ENCODE measurements at regions not wholly inside any gene's neighbourhood (a gene's known extent, or its start where the extent isn't known, plus 50 kb on each side); places are given as distances from the start of the nearest gene placed in this dataset.

DNA sequence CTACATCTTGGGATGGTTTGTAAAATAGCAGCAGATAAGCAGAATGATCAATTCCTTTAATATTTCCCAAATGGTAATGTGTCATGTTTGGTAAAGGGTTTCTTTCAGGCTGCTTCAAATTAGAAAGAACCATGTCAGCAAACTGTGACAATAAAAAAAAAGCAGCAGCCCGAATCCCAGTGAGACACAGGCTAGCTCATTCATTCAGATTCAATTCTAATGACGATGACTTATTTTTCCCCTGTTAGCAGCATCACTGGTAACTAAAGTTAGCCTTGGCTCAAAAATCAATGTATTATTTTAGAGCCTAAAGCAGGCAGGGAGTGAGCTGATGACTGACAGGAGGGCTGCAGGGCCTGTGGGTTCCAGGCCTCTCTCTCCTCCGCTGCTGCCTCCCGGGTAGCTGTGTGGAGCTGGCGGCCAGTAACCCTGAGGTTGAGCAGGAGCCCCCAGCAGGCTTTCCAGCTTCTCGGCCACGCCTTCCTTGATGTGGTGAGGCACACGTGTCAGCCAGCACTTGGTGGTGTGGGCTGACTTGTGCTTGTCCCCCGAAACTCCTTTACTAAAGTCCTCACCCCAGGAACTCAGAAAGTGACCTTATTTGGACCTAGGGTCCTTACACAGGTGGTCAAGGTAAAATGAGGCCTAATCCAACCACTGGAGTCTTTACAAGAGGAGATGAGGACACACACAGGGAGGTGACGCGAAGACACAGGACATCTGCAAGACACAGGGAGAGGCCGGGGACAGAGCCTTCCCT lies 120.5 kb upstream of the HS6ST1 start:
- DNase-seq = no peak

DNA sequence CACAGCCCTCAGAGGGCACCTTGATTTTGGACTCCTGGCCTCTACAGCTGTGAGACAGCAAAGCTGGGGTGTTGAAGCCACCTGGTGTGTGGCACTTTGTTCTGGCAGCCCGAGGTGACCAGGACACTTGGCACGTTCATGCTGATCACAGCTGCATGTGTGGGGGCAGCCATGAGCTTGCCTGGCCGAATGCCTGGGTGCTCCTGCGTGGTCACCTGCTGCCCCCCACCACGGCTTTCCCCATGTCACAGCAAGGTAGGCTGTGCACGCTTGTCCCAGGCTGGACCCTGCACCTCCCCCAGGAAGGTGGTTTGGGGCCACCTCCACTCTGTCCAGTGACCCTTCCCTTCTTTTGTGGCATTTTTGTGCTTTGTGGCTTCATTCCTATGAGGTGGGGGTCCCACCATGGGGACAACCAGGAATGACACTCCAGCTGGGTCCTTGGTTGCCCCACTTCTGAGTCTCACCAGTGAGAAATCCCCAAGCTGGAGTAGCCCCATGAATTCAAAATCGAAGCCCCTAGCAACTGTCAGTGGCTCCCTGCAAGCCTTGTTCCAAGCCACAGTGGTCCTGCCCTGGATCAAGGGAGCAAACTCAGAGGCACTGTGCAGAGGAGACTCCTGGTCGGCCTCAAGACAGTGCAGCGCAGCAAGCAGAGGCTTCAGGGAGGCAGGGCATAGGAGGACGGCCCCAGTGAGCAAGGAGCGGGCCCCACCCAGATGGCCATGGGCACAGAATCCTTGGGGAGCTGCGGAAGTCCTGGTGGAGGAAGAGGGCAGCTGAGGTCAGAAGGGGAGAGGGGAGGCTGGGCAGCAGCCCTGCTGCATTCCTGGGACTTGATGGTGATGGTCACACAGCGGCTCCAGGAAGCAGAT lies 121.4 kb upstream of the HS6ST1 start:
- DNase-seq = no peak

DNA sequence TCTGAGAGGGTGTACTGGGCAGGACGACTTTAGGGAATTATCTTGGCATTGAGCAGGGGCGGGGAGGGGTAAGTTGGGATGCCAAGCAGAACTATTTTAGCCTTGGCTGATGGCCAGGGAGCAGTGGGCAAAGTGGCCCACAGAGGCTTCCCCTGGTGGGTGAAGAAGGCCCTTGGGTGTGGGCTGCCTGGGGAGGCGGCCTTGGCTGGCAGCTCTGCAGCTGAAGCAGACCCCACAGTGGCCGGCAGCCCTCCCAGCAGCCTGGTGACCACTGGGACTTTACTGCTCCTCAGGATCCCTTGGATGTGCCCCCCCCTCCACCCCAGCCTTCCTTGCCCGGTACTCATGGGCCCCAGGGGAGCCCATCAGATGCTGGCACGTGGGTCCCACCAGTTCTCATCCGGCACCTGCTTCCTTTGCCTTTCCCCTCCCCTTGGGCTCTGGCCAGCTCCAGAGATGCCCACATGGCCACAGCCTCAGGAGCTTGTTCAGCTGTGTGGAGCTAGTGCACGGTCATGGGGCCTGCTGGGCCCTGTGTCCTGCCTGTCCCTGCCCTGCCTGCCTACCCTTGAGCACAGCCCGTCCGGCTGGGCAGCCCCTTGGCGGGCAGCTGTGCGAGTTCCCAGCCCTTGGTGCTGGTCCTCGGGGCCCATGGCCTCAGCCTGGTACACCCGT lies 122.1 kb upstream of the HS6ST1 start:
- peak; percentile 2 for DNase-seq

DNA sequence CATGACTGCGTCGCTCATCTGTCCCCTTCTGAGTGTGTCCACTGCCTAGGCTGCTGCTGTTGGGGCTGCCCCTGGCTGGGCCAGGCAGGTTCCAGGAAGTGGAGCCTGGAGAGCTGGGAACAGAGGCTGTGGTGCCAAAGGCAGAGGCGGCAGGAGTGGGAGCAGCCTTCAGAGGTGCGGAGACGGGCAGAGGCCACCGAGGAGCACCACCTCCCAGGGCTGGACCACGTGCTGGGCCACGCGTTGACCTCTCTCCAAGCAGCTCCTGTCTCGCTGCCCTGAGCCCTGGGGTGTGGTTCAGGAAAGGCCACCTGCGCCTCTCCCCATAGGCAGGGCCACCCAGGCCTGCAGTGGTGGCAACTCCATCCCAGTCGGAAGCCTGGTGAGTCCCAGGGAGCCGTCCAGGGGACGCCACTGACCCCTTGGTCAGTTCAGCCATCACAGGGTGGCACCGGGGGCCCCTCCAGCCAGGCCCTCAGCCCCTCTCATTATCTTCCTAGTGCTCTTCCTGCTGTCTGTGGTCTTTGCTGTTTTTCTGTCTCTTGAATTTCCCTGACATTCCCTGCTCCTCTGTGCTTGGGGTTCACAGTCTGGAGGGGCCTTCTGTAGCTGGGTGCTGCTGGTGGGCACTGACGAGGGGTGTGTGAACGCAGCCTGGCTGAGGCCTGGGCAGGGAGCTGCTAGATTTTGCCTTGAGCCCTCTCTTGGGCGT lies 122.8 kb upstream of the HS6ST1 start:
- no peak for DNase-seq

DNA sequence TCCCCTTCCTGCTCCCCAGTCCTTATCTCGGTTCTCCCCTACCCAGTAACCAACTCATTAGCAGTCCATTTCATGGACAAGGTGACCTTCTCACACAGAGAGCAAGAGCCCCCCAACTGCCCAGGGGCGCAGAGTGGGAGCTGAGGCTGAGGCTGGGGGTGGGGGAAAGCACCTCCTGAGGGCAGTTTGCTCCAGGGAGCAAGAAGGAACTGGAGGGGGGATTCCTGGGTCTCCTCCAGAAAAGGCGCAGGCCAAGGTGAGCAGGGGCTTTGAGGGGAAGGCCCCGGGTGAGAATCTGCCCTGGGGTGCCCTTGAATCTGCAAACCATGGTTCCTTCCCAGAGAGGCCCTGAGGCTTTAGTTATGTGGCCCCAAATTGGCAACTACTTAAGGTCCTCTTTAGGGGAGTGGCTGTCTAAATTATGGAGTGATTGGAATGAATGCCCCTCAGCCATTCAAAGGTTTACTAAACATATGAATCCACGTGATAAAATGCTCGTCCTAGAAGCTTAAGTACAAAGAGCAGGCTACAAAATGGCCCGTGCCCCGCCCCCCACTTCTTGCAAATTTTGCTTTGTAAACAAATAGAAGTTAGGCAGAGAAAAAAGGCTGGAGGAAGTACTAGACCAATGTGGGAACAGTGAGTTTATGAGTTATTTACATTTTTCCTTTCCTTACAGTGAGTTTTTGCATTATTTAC lies 123.5 kb upstream of the HS6ST1 start:
- DNase-seq = peak; percentile 5

DNA sequence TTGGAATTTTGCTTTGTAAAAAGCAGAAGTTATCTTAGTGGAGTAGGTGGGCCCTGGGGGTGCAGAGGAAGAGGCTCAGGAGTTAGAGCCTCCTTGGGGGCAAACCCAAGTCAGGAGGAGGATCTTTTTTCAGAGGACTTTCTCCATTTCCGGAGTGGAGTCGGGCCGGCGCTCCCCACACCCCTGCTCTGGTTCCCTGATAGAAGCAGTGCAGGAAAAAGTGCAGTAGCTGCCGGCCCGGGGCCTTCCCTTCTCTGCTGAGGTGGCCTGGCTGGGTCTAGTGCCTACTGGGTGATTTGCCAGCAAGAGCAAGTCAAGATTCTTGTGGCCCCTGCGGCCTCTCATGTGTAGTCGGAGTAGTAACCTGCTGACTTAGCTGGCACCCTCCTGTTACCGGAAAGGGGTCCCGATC lies 124.2 kb upstream of the HS6ST1 start:
- DNase-seq = no peak

DNA sequence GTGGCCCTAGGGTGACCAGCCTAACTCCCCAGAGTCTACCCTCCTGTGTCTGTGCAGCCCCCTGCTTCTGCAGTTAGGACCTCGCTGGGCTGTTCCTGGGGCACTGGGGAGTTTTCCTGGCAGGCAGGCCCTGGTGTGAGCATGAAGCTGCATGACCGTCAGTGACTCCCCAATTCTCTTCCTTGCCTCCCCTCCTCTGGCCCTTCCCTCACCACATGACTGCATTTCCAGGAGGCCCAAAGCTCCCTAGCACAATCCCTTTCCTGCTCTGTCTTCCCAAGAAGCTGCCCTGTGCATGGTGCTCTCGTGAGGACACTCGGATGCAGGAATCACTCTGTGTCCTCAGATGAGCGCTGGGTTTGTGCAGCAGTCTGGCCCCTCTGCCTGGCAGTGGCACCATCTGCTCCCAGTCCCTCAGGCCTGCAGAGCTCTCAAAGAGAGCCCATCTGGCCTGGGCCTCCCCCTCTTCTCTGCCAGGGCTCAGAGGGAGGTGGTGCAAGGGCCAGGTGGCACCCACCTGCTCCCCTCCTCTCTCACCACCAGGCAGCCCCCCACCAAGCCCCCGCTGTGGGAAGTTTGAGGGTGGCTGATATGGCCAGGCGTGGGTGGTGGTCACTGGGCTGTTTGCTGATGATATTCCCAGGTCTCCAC lies 125.6 kb upstream of the HS6ST1 start:
- DNase-seq = peak; percentile 44

DNA sequence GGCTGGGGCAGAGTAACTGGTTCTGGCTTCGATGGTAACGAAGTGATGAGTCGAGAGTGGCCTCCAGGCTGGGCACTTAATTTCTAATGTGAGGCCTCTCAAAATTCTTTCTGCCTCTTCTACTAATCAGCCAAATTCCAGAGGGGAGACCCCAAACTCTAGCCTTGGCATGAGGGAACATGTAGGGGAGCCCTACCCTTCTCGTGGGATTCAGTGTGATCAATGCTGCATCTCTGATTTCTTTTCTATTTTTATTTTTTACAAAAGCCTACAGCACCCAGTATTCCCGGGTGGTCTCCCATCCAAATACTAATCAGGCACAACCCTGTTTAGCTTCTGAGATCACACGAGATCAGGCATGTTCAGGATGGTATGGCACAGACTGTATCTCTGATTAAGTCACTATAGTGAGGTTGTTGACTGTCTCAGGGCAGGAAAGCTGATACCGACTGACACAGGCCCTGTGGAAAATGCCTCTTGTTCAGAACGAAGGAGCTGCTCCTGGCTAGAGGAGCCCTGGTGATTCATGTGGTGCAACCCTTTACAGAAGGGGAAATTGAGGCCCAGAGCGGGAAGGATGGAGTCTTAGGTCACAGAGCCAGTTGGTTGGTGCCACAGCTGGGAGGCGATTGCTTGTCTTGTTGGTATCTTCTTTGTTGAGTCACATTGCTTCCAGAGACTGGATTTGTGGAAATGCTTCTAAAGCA lies 126.3 kb upstream of the HS6ST1 start:
- no peak for DNase-seq

DNA sequence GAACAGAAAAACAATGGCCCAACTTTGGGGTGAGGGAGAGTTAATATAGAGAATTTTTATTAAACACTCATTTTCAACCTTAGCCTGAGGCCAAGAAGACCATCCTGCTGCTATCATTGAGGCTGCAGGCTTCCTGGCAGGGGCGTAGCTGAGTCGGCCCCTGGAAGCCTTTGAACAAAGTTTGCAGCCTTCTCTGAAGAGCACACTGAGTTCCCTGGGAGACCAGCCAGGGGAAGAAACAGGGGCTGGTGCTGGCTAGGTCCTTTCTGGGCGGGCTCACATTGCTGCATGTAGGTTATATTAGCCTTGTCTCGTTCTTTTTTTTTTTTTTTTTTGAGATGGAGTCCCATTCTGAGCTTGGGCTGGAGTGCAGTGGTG lies 126.8 kb upstream of the HS6ST1 start:
- no peak for DNase-seq

DNA sequence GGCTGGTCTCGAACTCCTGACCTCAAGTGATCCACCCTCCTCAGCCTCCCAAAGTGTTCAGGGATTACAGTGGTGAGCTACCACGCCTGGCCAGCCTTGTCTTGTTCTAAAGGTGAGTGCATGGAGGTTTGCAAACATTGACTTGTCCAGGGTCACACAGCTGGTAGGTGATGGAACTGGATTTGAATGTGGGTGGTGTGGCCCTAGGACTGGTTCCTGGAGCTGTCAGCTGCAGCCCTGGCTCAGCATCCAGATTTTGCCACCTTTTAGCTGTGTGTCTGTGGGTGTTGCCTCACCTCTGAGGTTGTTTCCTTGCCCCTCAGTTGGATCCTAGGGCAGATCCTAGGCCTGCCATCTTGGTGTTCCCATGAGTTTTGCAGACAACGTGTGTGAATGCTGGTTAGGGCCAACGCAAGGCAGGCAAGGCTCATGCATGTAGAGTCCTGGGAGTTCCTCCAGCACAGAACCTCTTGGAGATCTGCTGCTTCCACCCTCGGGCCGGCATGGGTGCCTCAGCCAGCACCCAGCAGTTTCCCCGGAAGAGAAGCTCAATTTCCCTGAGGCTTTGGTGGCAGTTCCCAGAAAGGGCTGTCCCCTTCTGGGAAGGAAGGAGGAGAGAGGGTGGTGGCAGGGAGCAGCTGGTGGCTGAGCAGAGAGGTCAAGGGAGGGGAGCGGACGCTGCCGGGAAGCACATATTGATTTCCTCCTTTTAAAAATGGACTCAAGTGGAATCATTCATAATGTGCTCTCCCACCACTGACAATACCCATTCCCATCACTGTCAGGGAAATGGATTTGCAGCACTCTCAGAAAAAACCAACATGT lies 127.6 kb upstream of the HS6ST1 start:
- DNase-seq = no peak

DNA sequence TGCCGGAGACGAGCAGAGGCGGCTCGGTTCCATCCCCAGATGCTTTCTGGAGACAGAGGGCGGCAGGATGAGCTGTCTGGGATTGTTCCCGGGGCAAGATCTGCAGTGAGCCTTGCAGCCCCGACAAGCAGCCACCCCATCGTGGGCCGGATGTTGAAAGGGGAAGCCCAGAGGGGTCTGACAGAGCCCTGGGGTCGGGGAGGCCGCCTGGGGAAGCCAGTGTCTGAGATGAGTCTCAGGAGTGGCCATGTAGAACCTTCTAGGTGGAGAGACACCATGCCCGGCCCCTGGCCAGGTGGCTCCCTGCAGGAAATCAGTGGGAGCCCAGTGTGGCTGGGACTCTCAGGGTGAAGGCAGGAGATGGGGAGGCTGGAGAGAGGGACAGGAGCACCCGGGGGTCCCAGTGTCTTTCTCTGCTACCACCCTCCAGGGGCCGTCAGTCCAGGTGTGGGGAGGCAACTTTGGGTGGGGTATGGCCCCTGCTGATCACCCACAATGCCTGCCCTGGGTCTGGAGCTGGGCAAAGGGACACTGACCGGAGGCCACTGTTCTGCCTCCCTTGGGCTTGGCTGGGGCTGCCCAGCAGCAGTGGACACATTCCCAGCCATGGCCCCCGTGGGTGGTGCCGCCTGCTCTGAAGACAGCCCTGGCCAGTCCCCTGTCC lies 128.3 kb upstream of the HS6ST1 start:
- no peak for DNase-seq

DNA sequence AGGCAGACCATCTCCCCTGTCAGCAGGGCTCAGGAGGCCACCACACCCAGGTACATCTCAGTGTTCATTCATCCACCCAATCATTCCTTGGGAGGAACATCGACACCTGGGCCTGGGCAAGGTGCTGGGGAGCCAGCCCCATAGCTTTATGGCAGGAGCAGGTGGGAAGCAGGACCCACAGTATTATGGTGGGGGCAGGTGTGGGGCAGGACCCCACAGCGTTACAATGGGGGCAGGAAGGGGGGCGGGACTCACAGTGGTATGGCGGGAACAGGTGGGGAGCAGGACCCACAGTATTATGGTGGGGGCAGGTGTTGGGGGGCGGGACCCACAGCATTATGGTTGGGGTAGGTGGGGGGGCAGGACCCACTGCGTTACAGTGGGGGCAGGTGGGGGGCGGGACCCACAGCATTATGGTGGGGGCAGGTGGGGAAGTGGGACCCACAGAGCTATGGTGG lies 128.9 kb upstream of the HS6ST1 start:
- no peak for DNase-seq

DNA sequence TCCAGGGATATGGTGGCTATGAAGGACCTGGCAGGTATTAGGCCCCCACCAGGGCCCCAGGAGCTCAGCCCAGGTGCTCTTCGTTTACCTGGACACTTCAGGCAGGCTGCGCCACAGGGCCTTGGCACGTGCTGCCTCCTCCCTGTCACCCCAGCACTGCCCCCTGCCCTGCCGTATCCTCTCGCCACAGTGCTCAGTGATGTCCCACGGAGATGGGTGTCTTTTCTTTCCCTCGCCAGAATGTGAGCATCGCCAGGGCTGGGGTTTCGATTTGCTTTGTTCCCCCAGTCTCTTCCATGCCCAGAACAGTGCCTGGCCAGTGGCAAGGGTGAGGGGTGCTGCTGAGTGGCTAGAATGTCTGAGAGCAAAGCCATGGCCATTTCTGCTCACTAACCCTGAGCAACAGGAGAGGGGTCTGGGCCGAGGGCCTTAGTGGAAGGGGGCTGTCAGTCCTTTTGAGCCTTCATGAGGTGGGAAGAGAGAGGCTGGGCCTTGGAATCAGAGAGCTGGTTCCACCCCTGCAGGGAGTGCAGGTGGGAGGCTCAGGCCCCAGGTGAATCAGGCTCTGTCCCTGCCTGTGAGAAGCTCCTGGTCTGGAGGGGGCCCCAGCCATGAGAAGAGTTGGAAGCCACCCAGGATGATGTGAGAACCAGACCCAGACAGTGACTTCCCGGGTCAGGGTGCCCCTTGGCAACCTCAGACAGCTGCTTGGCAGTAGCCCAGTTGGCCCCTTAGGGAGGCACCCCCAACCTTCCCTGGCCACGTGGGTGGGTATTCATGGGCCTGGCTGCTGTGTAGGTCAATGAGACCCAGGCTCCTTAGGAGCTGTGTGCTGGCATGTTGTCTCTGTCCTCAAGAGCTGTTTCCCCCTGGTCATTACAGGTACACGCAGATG lies 129.9 kb upstream of the HS6ST1 start:
- DNase-seq = no peak

DNA sequence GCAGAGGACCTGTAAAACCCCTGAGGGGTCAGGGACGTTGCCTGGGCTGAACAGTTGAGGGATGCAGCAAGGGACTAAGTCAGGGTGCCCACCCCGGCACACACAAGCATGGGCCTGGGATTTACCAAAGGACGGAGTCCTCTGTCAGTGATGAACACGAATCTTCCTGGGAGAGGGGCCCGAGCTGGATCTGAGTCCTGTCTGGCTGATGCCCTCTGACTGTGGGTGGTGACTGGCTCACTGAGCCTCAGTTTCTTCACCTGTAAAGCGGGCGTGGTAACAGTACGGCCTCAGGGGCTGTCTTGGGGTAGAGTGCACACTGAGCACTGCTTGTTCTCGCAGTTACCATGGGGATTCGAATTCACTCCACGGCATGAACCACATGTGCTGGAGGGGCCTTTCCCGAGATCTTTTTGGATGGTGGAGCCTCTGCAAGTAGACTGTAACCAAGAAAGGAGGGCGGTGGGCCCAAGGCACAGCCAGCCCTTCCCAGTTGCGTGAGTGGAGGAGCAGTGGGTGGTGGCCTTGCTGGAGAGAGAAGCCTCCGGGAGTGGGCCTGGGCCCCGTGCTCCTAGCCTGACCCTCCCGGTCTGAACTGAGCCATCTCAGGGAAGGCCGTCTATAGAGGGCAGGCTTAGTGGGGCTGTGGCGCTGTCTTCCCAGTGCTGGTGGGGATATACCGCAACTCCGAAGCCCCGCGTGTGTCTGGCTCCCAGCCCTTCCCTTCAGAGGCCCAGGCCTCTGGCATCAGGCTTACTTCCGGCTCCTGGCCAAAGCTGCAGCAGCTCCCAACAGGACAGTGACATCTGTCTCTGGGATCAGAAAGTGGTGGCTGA lies 130.8 kb upstream of the HS6ST1 start:
- DNase-seq = no peak

DNA sequence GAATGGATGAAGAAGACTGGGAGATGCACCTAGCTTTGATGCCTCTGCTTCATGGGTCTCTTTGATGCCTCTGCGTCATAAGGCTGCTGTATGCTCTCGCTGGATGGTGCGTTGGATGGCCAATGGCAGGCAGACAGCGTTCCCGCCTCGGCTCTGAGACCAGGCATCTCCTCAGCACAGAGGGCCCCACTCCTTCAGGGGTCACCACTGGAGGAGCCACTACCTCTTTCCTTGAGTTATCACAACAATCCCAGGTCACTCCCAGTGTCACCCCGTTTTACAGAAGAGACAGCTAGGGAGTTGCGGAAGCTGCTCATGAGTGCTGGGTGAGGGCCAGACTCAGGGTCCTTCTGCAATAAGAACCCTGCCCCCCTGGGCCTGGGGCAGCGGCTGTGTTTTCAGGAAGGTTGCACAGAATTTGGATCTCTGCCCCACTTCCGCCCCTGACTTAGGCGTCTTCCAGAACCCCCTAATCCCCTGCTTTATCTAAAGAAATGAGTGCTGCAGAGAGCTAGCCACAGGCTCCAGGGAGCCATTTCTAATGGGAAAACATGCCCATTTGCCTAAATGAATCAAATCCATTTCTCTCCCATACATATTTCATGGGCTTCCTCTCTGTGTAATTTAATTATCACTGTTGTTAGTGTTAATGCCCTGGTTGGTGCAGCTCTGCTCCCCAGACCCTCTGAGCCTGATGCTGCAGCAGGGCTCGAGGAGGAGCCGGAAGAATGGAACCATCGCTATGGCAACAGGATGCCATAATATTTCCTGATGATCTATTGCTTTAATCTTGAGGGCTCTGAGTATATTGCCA lies 131.8 kb upstream of the HS6ST1 start:
- no peak for DNase-seq

All from NCI-H69 (cell line).